ENCODE measurements at regions not wholly inside any gene's neighbourhood (a gene's known extent, or its start where the extent isn't known, plus 50 kb on each side); places are given as distances from the start of the nearest gene placed in this dataset.

GRCh38 chr7:23973264-23973663, 263.2 kb downstream of the STK31 start:
- Histone ChIP-seq H3K36me3 (no peaks in the 10 kb centered on the region), H3K27me3 (no peaks in the 10 kb centered on the region), H3K4me1 (no peaks in the 10 kb centered on the region), H3K27ac (no peak overlapping the region), H3K4me3 (no peak overlapping the region), H3K9me3 (no peaks in the 10 kb centered on the region)
- intact Hi-C loops (cut with DNase I) = no loop called here
- no peak for ATAC-seq
- TF ChIP-seq CTCF (IDR thresholded peaks at IDR 0.05) = no peak
- DNase-seq = no peak

- Histone ChIP-seq H3K36me3 (no peaks in the 10 kb centered on the region), H3K27me3 (no peaks in the 10 kb centered on the region), H3K4me3 (no peak overlapping the region), H3K9me3 (no peaks in the 10 kb centered on the region), H3K27ac (no peak overlapping the region), H3K4me1 (no peaks in the 10 kb centered on the region)
- ATAC-seq = no peak
- DNase-seq = no peak
- intact Hi-C loops (cut with DNase I) = no loop called here
- no peak for TF ChIP-seq CTCF (IDR thresholded peaks at IDR 0.05)
Measured at GRCh38 chr7:23980081-23980480, 270.1 kb downstream of the STK31 start.

GRCh38 chr7:23981314-23981713, 271.3 kb downstream of the STK31 start:
- H3K36me3 ChIP-seq = no peaks in the 10 kb centered on the region
- no peak overlapping the region for H3K27ac ChIP-seq
- no peak overlapping the region for H3K4me3 ChIP-seq
- ATAC-seq = no peak
- H3K27me3 ChIP-seq = no peaks in the 10 kb centered on the region
- intact Hi-C loops (cut with DNase I) = no loop called here
- no peak for DNase-seq
- no peaks in the 10 kb centered on the region for H3K9me3 ChIP-seq
- H3K4me1 ChIP-seq = no peaks in the 10 kb centered on the region
- no peak for TF ChIP-seq CTCF (IDR thresholded peaks at IDR 0.05)

GRCh38 chr7:23981758-23982157, 271.7 kb downstream of the STK31 start:
- no peaks in the 10 kb centered on the region for H3K4me1 ChIP-seq
- TF ChIP-seq CTCF (IDR thresholded peaks at IDR 0.05) = no peak
- intact Hi-C loops (cut with DNase I) = no loop called here

GRCh38 chr7:24005517-24005916, 278.5 kb upstream of the NPY start:
- no peaks in the 10 kb centered on the region for H3K9me3 ChIP-seq

More at GRCh38 chr7:23981758-23982157, 271.7 kb downstream of the STK31 start:
- ATAC-seq = no peak
- Histone ChIP-seq H3K36me3 (no peaks in the 10 kb centered on the region), H3K27ac (no peak overlapping the region), H3K4me3 (no peak overlapping the region), H3K9me3 (no peaks in the 10 kb centered on the region), H3K27me3 (no peaks in the 10 kb centered on the region)
- DNase-seq = no peak

More at GRCh38 chr7:24005517-24005916, 278.5 kb upstream of the NPY start:
- TF ChIP-seq CTCF (IDR thresholded peaks at IDR 0.05) = no peak
- Histone ChIP-seq H3K36me3 (no peaks in the 10 kb centered on the region), H3K27ac (no peak overlapping the region), H3K4me3 (no peak overlapping the region), H3K27me3 (no peaks in the 10 kb centered on the region), H3K4me1 (no peaks in the 10 kb centered on the region)
- DNase-seq = no peak
- ATAC-seq = no peak
- intact Hi-C loops (cut with DNase I) = no loop called here

All from upper lobe of right lung (tissue), 1 donor.